ENCODE measurements at regions not wholly inside any gene's neighbourhood (a gene's known extent, or its start where the extent isn't known, plus 50 kb on each side); places are given as distances from the start of the nearest gene placed in this dataset.

DNA sequence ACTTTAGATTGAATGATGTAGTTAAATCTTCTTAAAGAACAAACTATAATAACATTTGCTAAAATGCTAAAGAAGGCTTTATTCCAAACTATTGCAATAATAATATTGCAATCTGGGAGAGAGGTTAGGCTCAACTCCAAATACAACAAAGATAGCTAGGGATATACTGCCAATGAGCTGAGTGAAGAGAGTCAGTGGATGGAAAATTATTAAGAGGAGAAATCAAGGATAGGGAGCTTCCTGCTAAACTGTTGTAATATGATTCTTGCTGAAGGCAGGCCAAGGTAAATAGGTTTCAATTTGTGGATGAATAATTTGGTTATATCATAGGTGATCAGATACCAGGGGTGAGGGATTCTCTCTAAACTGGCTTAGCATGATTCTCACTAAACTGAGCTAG, 1651.5 kb downstream of the EFNA5 start:
- TF ChIP-seq FOXM1 (IDR thresholded peaks at IDR 0.05; ENCODE audit: borderline replicate concordance): no peak
- TF ChIP-seq SP1 (IDR thresholded peaks at IDR 0.05): no peak
- TF ChIP-seq BHLHE40 (IDR thresholded peaks at IDR 0.05; ENCODE audit: borderline replicate concordance): no peak

All from HEK293T (cell line).